ENCODE measurements at regions not wholly inside any gene's neighbourhood (a gene's known extent, or its start where the extent isn't known, plus 50 kb on each side); places are given as distances from the start of the nearest gene placed in this dataset.

GRCh38 chr10:110401401-110402076 is 96.2 kb upstream of the DUSP5 start:
- peaks cover 8% of the 10 kb centered on the region for H3K27me3 Mint-ChIP-seq
- no peaks in the 10 kb centered on the region for H3K9me3 Mint-ChIP-seq
- no peak overlapping the region for H3K4me3 Mint-ChIP-seq
- DNase-seq (no peak), ATAC-seq (no peak)
- peaks cover 18% of the 10 kb centered on the region for H3K4me1 Mint-ChIP-seq
- peak overlapping the region in 1 of 2 donors; percentile 62 for H3K27ac Mint-ChIP-seq

- Mint-ChIP-seq H3K27ac (no peak overlapping the region), H3K4me1 (peaks cover 18% of the 10 kb centered on the region), H3K4me3 (no peak overlapping the region), H3K27me3 (peaks cover 8% of the 10 kb centered on the region), H3K9me3 (no peaks in the 10 kb centered on the region)
- ATAC-seq, result no peak
- no peak for DNase-seq
Measured at GRCh38 chr10:110402077-110402416, 95.7 kb upstream of the DUSP5 start.

GRCh38 chr10:110403593-110403992 is 94.1 kb upstream of the DUSP5 start:
- no peak for ATAC-seq
- H3K27ac Mint-ChIP-seq, result no peak overlapping the region

GRCh38 chr10:110404413-110404812 is 93.3 kb upstream of the DUSP5 start:
- Mint-ChIP-seq H3K27ac (peak overlapping the region; percentile 8 to 66), H3K4me3 (no peak overlapping the region), H3K4me1 (peaks cover 6% of the 10 kb centered on the region), H3K27me3 (peaks cover 15% of the 10 kb centered on the region), H3K9me3 (no peaks in the 10 kb centered on the region)
- no peak for DNase-seq
- no peak for ATAC-seq

More at GRCh38 chr10:110403593-110403992, 94.1 kb upstream of the DUSP5 start:
- H3K4me3 Mint-ChIP-seq, result no peak overlapping the region
- DNase-seq, result no peak
- H3K9me3 Mint-ChIP-seq, result no peaks in the 10 kb centered on the region
- H3K27me3 Mint-ChIP-seq, result peaks cover 8% of the 10 kb centered on the region
- H3K4me1 Mint-ChIP-seq, result peaks cover 11% of the 10 kb centered on the region

GRCh38 chr10:110404825-110405224 is 92.9 kb upstream of the DUSP5 start:
- ATAC-seq (no peak), DNase-seq (no peak)
- Mint-ChIP-seq H3K4me3 (no peak overlapping the region), H3K9me3 (no peaks in the 10 kb centered on the region), H3K27ac (peak overlapping the region; percentile 66 to 76), H3K4me1 (peaks cover 6% of the 10 kb centered on the region), H3K27me3 (peaks cover 15% of the 10 kb centered on the region)

GRCh38 chr10:110405380-110405779 is 92.3 kb upstream of the DUSP5 start:
- H3K4me3 Mint-ChIP-seq, result no peak overlapping the region
- no peaks in the 10 kb centered on the region for H3K9me3 Mint-ChIP-seq
- H3K27ac Mint-ChIP-seq, result no peak overlapping the region
- DNase-seq (no peak), ATAC-seq (no peak)
- H3K4me1 Mint-ChIP-seq, result peaks cover 12% of the 10 kb centered on the region
- H3K27me3 Mint-ChIP-seq, result peaks cover 15% of the 10 kb centered on the region

GRCh38 chr10:110407301-110408170 is 90.2 kb upstream of the DUSP5 start:
- H3K27ac Mint-ChIP-seq, result peak overlapping the region in 1 of 2 donors; percentile 36
- H3K9me3 Mint-ChIP-seq, result no peaks in the 10 kb centered on the region
- no peak overlapping the region for H3K4me3 Mint-ChIP-seq
- H3K4me1 Mint-ChIP-seq, result peaks cover 23% of the 10 kb centered on the region
- peaks cover 15% of the 10 kb centered on the region for H3K27me3 Mint-ChIP-seq
- ATAC-seq (peak; percentile 10), DNase-seq (no peak)

- Mint-ChIP-seq H3K9me3 (no peaks in the 10 kb centered on the region), H3K27me3 (peaks cover 15% of the 10 kb centered on the region), H3K4me3 (no peak overlapping the region), H3K4me1 (peaks cover 31% of the 10 kb centered on the region), H3K27ac (peak overlapping the region in 1 of 2 donors; percentile 31)
- DNase-seq, result no peak
- peak; percentile 15 for ATAC-seq
Measured at GRCh38 chr10:110408203-110408871, 89.4 kb upstream of the DUSP5 start.

GRCh38 chr10:110408943-110409342 is 88.8 kb upstream of the DUSP5 start:
- H3K27ac Mint-ChIP-seq, result peak overlapping the region in 1 of 2 donors; percentile 31
- H3K4me1 Mint-ChIP-seq, result peaks cover 37% of the 10 kb centered on the region

GRCh38 chr10:110409488-110409887 is 88.2 kb upstream of the DUSP5 start:
- no peak for DNase-seq
- H3K4me1 Mint-ChIP-seq, result peaks cover 43% of the 10 kb centered on the region
- ATAC-seq, result no peak
- peak overlapping the region in 1 of 2 donors; percentile 55 for H3K27ac Mint-ChIP-seq
- no peaks in the 10 kb centered on the region for H3K9me3 Mint-ChIP-seq
- H3K4me3 Mint-ChIP-seq, result no peak overlapping the region
- H3K27me3 Mint-ChIP-seq, result peaks cover 15% of the 10 kb centered on the region

More at GRCh38 chr10:110408943-110409342, 88.8 kb upstream of the DUSP5 start:
- no peak overlapping the region for H3K4me3 Mint-ChIP-seq
- no peaks in the 10 kb centered on the region for H3K9me3 Mint-ChIP-seq
- ATAC-seq (no peak), DNase-seq (no peak)
- H3K27me3 Mint-ChIP-seq, result peaks cover 15% of the 10 kb centered on the region

- ATAC-seq, result no peak
- Mint-ChIP-seq H3K4me1 (peaks cover 47% of the 10 kb centered on the region), H3K27me3 (peaks cover 15% of the 10 kb centered on the region), H3K27ac (no peak overlapping the region), H3K9me3 (no peaks in the 10 kb centered on the region), H3K4me3 (no peak overlapping the region)
- no peak for DNase-seq
Measured at GRCh38 chr10:110409926-110410325, 87.8 kb upstream of the DUSP5 start.

GRCh38 chr10:110410329-110411046 is 87.2 kb upstream of the DUSP5 start:
- H3K4me3 Mint-ChIP-seq, result no peak overlapping the region
- no peak for DNase-seq
- H3K27ac Mint-ChIP-seq, result no peak overlapping the region
- H3K4me1 Mint-ChIP-seq, result peaks cover 53% of the 10 kb centered on the region
- ATAC-seq, result no peak
- no peaks in the 10 kb centered on the region for H3K9me3 Mint-ChIP-seq
- H3K27me3 Mint-ChIP-seq, result peaks cover 15% of the 10 kb centered on the region

GRCh38 chr10:110411047-110411410 is 86.7 kb upstream of the DUSP5 start:
- DNase-seq, result no peak
- no peak for ATAC-seq
- Mint-ChIP-seq H3K9me3 (no peaks in the 10 kb centered on the region), H3K4me3 (no peak overlapping the region), H3K4me1 (peaks cover 57% of the 10 kb centered on the region), H3K27ac (no peak overlapping the region), H3K27me3 (peaks cover 12% of the 10 kb centered on the region)

GRCh38 chr10:110413049-110413783 is 84.5 kb upstream of the DUSP5 start:
- H3K27me3 Mint-ChIP-seq, result peaks cover 7% of the 10 kb centered on the region
- H3K27ac Mint-ChIP-seq, result peak overlapping the region in 1 of 2 donors; percentile 89
- peaks cover 60% of the 10 kb centered on the region for H3K4me1 Mint-ChIP-seq
- DNase-seq (peak in 1 of 2 donors; percentile 47), ATAC-seq (no peak)
- no peaks in the 10 kb centered on the region for H3K9me3 Mint-ChIP-seq
- peak overlapping the region in 1 of 2 donors; percentile 23 for H3K4me3 Mint-ChIP-seq
